PC-9 (cell line): ENCODE measurements at regions not wholly inside any gene's neighbourhood (a gene's known extent, or its start where the extent isn't known, plus 50 kb on each side); places are given as distances from the start of the nearest gene placed in this dataset.

Experiments used
- CTCF ChIP-seq: fragments of 200-600 bp; sonication (generic); conservative IDR thresholded peaks from 2 replicates; pipeline ENCODE4 v1.6.1; 2017; ENCODE audit warnings: mixed run types, antibody characterized with exemption, mild to moderate bottlenecking, moderate library complexity
- EZH2 ChIP-seq: fragments of 200-600 bp; sonication (generic); IDR thresholded peaks from 2 replicates; pipeline ENCODE4 v1.8.0; 2017; ENCODE audit warnings: antibody characterized with exemption, low read depth

GRCh38 chr12:5148880-5149279 is 105.2 kb downstream of the KCNA5 start:
- TF ChIP-seq CTCF (no peak), EZH2 (no peak)
